ENCODE measurements at regions not wholly inside any gene's neighbourhood (a gene's known extent, or its start where the extent isn't known, plus 50 kb on each side); places are given as distances from the start of the nearest gene placed in this dataset.

DNA sequence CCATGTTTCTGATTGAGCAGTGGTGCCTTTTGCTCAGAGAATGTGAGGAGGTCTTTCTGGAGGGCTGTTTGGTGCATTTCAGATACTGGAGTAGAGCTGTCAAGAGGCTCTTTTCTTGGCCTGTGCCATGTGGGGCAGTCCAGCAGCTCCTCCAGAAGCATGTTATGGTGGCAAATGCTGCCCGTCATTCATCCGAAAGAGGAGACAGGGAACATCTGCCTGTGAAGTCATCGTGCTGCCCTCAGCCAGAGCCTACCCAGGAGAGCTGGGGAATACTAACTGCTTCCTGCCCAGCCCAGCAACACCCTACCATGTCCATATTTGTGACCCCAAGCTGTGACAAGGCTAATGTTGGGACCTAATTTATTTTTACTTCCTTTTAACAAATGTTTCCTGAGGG lies 82.2 kb upstream of the SLC6A6 start (continued):
- TF ChIP-seq, protein P1, sequence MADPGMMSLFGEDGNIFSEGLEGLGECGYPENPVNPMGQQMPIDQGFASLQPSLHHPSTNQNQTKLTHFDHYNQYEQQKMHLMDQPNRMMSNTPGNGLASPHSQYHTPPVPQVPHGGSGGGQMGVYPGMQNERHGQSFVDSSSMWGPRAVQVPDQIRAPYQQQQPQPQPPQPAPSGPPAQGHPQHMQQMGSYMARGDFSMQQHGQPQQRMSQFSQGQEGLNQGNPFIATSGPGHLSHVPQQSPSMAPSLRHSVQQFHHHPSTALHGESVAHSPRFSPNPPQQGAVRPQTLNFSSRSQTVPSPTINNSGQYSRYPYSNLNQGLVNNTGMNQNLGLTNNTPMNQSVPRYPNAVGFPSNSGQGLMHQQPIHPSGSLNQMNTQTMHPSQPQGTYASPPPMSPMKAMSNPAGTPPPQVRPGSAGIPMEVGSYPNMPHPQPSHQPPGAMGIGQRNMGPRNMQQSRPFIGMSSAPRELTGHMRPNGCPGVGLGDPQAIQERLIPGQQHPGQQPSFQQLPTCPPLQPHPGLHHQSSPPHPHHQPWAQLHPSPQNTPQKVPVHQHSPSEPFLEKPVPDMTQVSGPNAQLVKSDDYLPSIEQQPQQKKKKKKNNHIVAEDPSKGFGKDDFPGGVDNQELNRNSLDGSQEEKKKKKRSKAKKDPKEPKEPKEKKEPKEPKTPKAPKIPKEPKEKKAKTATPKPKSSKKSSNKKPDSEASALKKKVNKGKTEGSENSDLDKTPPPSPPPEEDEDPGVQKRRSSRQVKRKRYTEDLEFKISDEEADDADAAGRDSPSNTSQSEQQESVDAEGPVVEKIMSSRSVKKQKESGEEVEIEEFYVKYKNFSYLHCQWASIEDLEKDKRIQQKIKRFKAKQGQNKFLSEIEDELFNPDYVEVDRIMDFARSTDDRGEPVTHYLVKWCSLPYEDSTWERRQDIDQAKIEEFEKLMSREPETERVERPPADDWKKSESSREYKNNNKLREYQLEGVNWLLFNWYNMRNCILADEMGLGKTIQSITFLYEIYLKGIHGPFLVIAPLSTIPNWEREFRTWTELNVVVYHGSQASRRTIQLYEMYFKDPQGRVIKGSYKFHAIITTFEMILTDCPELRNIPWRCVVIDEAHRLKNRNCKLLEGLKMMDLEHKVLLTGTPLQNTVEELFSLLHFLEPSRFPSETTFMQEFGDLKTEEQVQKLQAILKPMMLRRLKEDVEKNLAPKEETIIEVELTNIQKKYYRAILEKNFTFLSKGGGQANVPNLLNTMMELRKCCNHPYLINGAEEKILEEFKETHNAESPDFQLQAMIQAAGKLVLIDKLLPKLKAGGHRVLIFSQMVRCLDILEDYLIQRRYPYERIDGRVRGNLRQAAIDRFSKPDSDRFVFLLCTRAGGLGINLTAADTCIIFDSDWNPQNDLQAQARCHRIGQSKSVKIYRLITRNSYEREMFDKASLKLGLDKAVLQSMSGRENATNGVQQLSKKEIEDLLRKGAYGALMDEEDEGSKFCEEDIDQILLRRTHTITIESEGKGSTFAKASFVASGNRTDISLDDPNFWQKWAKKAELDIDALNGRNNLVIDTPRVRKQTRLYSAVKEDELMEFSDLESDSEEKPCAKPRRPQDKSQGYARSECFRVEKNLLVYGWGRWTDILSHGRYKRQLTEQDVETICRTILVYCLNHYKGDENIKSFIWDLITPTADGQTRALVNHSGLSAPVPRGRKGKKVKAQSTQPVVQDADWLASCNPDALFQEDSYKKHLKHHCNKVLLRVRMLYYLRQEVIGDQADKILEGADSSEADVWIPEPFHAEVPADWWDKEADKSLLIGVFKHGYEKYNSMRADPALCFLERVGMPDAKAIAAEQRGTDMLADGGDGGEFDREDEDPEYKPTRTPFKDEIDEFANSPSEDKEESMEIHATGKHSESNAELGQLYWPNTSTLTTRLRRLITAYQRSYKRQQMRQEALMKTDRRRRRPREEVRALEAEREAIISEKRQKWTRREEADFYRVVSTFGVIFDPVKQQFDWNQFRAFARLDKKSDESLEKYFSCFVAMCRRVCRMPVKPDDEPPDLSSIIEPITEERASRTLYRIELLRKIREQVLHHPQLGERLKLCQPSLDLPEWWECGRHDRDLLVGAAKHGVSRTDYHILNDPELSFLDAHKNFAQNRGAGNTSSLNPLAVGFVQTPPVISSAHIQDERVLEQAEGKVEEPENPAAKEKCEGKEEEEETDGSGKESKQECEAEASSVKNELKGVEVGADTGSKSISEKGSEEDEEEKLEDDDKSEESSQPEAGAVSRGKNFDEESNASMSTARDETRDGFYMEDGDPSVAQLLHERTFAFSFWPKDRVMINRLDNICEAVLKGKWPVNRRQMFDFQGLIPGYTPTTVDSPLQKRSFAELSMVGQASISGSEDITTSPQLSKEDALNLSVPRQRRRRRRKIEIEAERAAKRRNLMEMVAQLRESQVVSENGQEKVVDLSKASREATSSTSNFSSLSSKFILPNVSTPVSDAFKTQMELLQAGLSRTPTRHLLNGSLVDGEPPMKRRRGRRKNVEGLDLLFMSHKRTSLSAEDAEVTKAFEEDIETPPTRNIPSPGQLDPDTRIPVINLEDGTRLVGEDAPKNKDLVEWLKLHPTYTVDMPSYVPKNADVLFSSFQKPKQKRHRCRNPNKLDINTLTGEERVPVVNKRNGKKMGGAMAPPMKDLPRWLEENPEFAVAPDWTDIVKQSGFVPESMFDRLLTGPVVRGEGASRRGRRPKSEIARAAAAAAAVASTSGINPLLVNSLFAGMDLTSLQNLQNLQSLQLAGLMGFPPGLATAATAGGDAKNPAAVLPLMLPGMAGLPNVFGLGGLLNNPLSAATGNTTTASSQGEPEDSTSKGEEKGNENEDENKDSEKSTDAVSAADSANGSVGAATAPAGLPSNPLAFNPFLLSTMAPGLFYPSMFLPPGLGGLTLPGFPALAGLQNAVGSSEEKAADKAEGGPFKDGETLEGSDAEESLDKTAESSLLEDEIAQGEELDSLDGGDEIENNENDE (IDR thresholded peaks at IDR 0.05; ENCODE audit: insufficient replicate concordance, low read length) = no peak
- TF ChIP-seq EGR1 (IDR thresholded peaks at IDR 0.05; ENCODE audit: borderline replicate concordance, low read depth, low read length) (no peak), ZNF274 (IDR thresholded peaks at IDR 0.05; ENCODE audit: borderline replicate concordance, extremely low read depth, low read length) (no peak), EP300 (IDR thresholded peaks at IDR 0.05; ENCODE audit: borderline replicate concordance in 1 of 2, low read depth in 2 of 2, low read length in 2 of 2) (no peak)

All from H1 (cell line).